ENCODE measurements at regions not wholly inside any gene's neighbourhood (a gene's known extent, or its start where the extent isn't known, plus 50 kb on each side); places are given as distances from the start of the nearest gene placed in this dataset.

DNA sequence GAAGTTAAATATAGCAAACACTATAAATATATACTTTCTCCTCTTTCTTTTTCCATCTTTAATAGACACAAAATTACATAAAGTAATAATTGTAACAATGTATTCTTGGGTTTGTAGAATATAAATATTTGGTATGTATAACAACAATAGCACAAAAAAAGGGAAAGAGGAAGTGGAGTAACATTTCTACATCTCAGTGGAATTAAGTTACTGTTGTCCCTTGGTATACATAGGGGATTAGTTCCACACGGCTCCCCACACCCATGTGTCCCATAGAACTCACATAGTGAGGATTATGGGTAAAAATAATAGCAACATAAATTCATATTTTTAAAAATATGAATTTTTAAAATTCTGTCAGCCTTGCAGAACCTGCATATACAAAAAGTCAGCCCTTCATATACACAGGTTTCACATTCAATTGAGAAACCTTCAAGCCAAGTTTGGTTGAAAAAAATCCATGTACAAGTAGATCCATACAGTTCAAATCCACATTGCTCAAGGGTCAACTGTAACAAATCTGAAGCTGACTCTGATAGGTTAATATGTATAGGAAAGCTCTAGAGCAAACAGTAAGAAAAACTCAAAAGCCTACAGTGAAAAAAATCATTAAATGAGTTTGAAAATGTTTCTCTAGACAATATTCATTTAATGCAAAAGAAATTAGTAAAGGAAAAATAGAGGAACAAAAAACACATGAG lies 92.4 kb downstream of the HYCC1 start:
- TF ChIP-seq, protein P1, sequence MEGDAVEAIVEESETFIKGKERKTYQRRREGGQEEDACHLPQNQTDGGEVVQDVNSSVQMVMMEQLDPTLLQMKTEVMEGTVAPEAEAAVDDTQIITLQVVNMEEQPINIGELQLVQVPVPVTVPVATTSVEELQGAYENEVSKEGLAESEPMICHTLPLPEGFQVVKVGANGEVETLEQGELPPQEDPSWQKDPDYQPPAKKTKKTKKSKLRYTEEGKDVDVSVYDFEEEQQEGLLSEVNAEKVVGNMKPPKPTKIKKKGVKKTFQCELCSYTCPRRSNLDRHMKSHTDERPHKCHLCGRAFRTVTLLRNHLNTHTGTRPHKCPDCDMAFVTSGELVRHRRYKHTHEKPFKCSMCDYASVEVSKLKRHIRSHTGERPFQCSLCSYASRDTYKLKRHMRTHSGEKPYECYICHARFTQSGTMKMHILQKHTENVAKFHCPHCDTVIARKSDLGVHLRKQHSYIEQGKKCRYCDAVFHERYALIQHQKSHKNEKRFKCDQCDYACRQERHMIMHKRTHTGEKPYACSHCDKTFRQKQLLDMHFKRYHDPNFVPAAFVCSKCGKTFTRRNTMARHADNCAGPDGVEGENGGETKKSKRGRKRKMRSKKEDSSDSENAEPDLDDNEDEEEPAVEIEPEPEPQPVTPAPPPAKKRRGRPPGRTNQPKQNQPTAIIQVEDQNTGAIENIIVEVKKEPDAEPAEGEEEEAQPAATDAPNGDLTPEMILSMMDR (IDR thresholded peaks at IDR 0.05; ENCODE audit: low read depth, low read length, missing input control), result no peak
- TF ChIP-seq, protein P2, sequence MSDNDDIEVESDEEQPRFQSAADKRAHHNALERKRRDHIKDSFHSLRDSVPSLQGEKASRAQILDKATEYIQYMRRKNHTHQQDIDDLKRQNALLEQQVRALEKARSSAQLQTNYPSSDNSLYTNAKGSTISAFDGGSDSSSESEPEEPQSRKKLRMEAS (IDR thresholded peaks at IDR 0.05), result no peak
- TF ChIP-seq HNF4G (IDR thresholded peaks at IDR 0.05) (no peak), EGR1 (IDR thresholded peaks at IDR 0.05; ENCODE audit: low read depth in 2 of 2) (no peak), RAD21 (IDR thresholded peaks at IDR 0.05) (no peak), SP1 (IDR thresholded peaks at IDR 0.05) (no peak), JUND (IDR thresholded peaks at IDR 0.05) (no peak), GABPA (IDR thresholded peaks at IDR 0.05 in 1 of 2, conservative IDR thresholded peaks at IDR 0.05 in 1 of 2) (no peak), FOXA1 (IDR thresholded peaks at IDR 0.05) (no peak), TAF1 (conservative IDR thresholded peaks at IDR 0.05) (no peak), YY1 (IDR thresholded peaks at IDR 0.05) (no peak)
- TF ChIP-seq, protein P3, sequence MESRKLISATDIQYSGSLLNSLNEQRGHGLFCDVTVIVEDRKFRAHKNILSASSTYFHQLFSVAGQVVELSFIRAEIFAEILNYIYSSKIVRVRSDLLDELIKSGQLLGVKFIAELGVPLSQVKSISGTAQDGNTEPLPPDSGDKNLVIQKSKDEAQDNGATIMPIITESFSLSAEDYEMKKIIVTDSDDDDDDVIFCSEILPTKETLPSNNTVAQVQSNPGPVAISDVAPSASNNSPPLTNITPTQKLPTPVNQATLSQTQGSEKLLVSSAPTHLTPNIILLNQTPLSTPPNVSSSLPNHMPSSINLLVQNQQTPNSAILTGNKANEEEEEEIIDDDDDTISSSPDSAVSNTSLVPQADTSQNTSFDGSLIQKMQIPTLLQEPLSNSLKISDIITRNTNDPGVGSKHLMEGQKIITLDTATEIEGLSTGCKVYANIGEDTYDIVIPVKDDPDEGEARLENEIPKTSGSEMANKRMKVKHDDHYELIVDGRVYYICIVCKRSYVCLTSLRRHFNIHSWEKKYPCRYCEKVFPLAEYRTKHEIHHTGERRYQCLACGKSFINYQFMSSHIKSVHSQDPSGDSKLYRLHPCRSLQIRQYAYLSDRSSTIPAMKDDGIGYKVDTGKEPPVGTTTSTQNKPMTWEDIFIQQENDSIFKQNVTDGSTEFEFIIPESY (IDR thresholded peaks at IDR 0.05), result no peak
- TF ChIP-seq, protein P4, sequence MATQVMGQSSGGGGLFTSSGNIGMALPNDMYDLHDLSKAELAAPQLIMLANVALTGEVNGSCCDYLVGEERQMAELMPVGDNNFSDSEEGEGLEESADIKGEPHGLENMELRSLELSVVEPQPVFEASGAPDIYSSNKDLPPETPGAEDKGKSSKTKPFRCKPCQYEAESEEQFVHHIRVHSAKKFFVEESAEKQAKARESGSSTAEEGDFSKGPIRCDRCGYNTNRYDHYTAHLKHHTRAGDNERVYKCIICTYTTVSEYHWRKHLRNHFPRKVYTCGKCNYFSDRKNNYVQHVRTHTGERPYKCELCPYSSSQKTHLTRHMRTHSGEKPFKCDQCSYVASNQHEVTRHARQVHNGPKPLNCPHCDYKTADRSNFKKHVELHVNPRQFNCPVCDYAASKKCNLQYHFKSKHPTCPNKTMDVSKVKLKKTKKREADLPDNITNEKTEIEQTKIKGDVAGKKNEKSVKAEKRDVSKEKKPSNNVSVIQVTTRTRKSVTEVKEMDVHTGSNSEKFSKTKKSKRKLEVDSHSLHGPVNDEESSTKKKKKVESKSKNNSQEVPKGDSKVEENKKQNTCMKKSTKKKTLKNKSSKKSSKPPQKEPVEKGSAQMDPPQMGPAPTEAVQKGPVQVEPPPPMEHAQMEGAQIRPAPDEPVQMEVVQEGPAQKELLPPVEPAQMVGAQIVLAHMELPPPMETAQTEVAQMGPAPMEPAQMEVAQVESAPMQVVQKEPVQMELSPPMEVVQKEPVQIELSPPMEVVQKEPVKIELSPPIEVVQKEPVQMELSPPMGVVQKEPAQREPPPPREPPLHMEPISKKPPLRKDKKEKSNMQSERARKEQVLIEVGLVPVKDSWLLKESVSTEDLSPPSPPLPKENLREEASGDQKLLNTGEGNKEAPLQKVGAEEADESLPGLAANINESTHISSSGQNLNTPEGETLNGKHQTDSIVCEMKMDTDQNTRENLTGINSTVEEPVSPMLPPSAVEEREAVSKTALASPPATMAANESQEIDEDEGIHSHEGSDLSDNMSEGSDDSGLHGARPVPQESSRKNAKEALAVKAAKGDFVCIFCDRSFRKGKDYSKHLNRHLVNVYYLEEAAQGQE (IDR thresholded peaks at IDR 0.05), result no peak
- TF ChIP-seq, protein P5, sequence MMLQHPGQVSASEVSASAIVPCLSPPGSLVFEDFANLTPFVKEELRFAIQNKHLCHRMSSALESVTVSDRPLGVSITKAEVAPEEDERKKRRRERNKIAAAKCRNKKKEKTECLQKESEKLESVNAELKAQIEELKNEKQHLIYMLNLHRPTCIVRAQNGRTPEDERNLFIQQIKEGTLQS (IDR thresholded peaks at IDR 0.05), result no peak

Measured in liver (tissue), 3 donors.